SIG-M5 (cell line): ENCODE measurements at regions not wholly inside any gene's neighbourhood (a gene's known extent, or its start where the extent isn't known, plus 50 kb on each side); places are given as distances from the start of the nearest gene placed in this dataset.
"Not testable (repeated sequence)": the region's sequence is repeated elsewhere in the genome, so short reads cannot be mapped to it uniquely, and the experiment has no call there.

Source experiments
- DNase-seq: peaks from one replicate; lab custom pipeline; 2025; lab: John Stamatoyannopoulos, UW

DNA sequence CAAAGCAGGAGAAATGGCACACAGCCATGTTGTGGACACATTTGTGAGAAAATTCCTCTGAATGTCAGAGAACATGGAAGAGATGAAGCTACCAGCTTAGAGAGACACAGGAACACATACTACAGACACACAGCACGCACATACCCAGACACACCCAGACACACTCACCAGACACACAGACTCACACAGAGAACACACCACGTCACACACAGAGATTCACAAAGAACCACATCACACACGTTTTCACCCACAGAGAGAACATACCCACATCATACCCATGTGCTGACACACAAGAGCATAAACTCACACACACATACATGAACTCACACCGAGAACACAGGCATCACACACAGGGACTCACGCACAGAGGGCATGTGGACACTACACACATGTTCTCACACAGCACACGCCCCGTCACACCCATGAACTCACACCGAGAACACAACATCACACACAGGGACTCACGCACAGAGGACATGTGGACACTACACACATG, 124.9 kb downstream of the METRNL start:
- no peak for DNase-seq

DNA sequence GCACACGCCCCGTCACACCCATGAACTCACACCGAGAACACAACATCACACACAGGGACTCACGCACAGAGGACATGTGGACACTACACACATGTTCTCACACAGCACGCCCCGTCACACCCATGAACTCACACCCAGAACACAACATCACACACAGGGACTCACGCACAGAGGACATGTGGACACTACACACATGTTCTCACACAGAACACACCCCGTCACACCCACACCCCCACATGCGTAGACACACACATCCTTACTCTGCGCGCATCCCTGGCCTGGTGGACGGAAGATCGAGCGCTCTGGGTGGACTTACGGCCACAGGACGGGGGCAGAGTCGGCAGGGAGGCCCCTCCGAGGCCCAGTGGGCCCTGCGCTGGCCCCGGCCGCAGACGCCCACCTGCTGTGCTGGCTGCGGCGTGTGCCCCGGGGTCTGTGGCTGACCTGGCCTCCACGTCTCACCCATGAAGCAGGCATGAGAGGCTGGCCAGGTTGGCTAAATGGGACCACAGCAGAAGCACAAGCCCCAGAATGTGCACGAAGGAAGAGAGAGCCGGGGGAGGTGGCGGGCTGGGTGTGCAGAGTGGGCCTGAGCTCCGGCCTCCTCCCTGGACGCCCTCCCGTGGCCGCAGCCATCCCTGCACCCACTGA, 125.5 kb downstream of the METRNL start:
- DNase-seq: not testable (repeated sequence)

DNA sequence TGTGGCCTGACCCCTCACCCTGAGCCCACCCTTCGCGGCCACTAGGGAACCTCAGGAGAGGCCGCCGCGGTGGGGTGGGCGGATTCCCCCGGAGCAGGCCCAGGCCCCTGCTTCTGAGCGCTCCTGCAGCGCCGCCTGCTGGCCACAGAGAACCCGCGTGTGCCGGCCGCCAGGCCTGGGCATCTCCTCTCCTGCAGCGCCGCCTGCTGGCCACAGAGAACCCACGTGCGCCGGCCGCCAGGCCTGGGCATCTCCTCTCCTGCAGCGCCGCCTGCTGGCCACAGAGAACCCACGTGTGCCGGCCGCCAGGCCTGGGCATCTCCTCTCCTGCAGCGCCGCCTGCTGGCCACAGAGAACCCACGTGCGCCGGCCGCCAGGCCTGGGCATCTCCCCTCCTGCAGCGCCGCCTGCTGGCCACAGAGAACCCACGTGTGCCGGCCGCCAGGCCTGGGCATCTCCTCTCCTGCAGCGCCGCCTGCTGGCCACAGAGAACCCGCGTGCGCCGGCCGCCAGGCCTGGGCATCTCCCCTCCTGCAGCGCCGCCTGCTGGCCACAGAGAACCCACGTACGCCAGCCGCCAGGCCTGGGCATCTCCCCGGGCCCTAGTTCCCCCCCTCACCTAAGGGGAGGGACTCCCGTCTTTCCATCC, 126.1 kb downstream of the METRNL start:
- DNase-seq: not testable (repeated sequence)

DNA sequence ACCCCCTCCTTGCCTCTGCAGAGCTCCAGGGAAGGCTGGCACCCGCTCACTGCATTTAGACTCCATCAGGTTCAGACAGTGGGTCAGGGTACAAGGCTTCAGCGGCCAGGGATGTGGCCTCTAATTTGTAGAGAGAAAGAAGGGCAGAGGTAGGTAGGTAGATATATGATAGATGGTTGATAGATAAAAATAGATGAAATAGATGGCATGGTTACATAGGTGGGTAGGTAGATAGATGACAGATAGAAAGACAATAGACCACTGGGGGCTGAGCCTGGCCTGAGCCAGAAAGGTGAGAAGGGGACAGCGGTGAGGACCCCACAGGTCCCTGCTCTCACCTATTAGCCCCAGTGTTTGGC, 126.6 kb downstream of the METRNL start:
- DNase-seq: not testable (repeated sequence)

DNA sequence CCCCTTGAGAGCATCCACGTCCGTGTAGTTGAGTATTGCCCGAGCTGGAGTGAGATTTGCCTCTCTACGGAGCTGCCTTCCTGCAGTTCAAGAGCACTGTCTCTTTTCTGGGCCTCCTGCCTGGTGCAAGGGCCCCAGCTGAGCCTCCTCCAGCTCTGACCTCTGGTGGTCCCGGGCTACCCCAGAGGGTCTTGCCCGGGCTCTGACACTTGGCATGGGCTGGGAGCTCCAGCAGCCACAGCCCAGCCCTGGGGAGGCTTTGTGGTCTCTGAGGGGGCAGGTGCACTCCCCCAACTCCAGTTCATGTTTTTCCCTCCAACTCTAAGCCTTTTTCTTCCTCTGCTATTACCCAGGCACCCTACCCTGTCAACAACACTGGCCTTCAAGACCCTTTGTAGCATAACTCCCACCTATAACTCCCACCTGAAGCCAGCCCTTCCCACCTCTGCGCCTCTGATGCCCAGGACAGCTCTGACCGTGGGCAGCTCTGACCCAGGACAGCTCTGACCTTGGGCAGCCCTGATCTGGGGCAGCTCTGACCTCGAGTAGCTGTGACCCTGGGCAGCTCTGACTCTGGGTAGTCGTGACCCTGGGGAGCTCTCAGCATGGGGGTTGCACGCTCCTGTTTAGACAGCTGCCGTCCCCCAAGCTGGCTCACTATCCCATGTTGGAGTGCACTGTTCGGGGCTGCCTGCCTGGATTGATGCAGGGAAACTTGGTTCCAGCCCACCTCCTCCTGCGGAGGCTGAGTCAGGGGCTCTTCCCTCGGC, 127.6 kb downstream of the METRNL start:
- not testable (repeated sequence) for DNase-seq

DNA sequence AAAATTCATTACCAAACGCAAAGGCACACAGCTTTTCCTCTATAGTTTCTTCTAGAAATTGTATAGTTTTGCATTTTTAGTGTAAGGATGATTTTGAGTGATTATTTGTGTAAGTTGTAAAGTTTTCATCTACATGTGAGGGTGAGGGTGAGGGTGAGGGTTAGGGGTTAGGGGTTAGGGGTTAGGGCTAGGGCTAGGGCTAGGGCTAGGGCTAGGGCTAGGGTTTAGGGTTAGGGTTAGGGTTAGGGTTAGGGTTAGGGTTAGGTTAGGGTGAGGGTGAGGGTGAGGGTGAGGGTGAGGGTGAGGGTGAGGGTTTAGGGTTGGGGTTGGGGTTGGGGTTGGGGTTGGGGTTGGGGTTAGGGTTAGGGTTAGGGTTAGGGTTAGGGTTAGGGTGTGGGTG, 167.6 kb downstream of the METRNL start:
- DNase-seq: not testable (repeated sequence)
